Progenitor cell of endocrine pancreas (in vitro differentiated cells): ENCODE measurements at regions not wholly inside any gene's neighbourhood (a gene's known extent, or its start where the extent isn't known, plus 50 kb on each side); places are given as distances from the start of the nearest gene placed in this dataset.

Experiments used
- DNase-seq: peaks from one replicate; pipeline ENCODE4 v3.0.0; 2021; ENCODE audit warnings: low spot score; ENCODE audit not compliant: unreplicated experiment
- H3K27ac Mint-ChIP-seq: 2 replicates; pipeline ENCODE4 v1.8.0; 2021; ENCODE audit warnings: mild to moderate bottlenecking, moderate library complexity, mixed read lengths
- H3K27me3 Mint-ChIP-seq: 2 replicates; pipeline ENCODE4 v1.8.0; 2021; ENCODE audit warnings: mixed read lengths
- H3K36me3 Mint-ChIP-seq: 2 replicates; pipeline ENCODE4 v1.8.0; 2022; ENCODE audit warnings: mixed read lengths; ENCODE audit not compliant: insufficient read depth
- H3K4me1 Mint-ChIP-seq: 2 replicates; pipeline ENCODE4 v1.8.0; 2021; ENCODE audit warnings: low read depth, mixed read lengths
- H3K4me3 Mint-ChIP-seq: 2 replicates; pipeline ENCODE4 v1.8.0; 2021; ENCODE audit warnings: low read depth, mild to moderate bottlenecking, moderate library complexity, mixed read lengths
- H3K9me3 Mint-ChIP-seq: 2 replicates; pipeline ENCODE4 v1.8.0; 2021; ENCODE audit warnings: low read depth, mixed read lengths
- CTCF ChIP-seq: fragments of 200-600 bp; sonication (generic); IDR thresholded peaks from one replicate; pipeline ENCODE4 v1.5.0; 2021; ENCODE audit warnings: antibody characterized with exemption, mild to moderate bottlenecking; ENCODE audit not compliant: unreplicated experiment

DNA sequence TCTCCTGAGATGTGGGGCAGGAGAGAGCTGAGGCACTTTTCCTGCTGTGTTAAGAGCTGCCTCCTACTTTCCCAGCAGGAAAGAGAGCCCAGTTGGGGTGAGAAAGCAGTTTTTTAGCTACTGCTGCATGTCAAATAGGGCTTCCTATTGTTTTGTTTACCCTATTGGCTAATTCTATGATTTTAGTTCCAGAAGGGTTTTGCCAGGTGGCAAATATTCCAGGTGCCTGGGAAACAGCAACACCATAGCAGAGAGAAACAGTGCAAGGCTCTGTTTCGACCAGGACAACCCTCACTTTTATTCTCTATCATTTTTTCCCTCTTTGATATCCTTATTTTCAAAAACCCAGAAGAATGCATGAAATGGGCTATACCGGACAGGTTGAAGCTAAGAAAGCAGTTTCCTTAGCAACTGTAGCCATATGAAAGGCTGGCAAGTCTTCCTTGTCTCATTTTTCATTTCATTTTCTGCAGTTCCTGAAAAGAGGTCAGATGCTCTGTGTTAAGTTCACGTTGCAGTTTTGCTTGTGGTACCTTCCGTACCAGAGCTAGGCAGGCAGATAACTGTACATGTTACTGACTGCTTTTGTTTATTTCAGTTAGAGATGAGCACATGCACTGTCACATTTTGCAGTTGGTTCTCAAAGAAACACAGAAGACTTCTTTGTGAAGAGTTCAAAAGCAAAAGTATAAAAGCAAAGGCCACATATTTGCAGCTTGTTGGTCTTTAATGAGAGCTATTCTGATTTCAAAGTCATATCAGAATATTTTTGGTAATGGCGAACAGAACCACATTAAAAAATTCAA, 84.8 kb downstream of the AQP4 start:
- Mint-ChIP-seq H3K4me3 (no peak overlapping the region), H3K4me1 (peaks cover 10% of the 10 kb centered on the region), H3K27me3 (peaks cover 41% of the 10 kb centered on the region), H3K27ac (no peak overlapping the region), H3K9me3 (no peaks in the 10 kb centered on the region), H3K36me3 (no peaks in the 10 kb centered on the region)
- DNase-seq = no peak
- no peak for TF ChIP-seq CTCF

DNA sequence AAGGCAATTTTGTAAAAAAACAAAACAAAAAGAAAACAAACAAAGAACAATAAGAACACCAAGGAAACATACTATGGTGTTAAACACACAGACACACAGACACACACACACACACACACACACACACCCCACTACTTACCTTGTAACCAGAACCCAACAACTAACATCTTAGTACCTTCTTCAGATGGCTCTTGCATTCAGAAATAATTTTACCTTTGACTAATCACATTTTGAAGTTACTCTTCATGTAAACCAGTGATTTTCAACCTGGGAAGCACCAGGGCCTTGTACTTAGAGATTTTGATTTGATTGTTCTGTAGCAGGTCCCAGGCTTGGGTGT, 87.5 kb downstream of the AQP4 start:
- H3K4me1 Mint-ChIP-seq = peaks cover 10% of the 10 kb centered on the region

DNA sequence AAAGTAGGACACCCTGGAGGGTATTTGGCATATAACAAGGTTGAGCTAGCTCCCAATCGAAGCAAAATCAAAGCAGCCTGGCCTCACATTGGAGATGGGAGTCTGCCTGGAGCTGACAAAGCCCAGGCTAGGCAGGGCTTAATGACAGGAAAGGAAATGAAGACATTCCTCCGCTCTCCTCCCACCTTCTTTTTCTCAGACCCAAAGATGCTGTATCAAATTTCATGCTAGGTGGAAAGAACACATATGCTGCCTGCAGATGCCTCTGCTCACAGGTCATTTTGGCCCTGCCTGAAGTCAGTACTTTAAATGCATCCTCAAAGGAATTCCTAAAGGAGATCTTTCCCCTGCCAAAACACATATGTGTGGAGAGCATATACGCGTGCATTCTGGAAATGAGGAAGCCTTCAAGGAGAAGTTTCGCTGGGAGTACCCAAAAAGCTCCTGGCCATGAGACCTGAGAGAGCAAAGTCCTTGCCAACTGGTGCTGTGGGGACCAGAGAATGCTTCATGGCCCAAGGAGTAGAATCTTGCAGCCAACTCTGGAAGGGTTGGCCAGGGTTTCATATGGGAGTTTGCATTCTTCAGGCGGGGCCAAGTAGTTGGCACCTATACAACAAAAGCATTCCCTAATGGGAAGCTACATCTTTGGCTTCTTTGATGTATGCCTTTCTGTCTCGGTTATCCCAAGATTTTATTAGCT, 88.0 kb downstream of the AQP4 start:
- peaks cover 35% of the 10 kb centered on the region for H3K27me3 Mint-ChIP-seq
- H3K27ac Mint-ChIP-seq = no peak overlapping the region
- peaks cover 12% of the 10 kb centered on the region for H3K4me1 Mint-ChIP-seq
- H3K36me3 Mint-ChIP-seq = no peaks in the 10 kb centered on the region
- no peak for TF ChIP-seq CTCF
- no peaks in the 10 kb centered on the region for H3K9me3 Mint-ChIP-seq
- H3K4me3 Mint-ChIP-seq = no peak overlapping the region
- no peak for DNase-seq

More for the DNA sequence above, 87.5 kb downstream of the AQP4 start:
- no peak for TF ChIP-seq CTCF
- no peaks in the 10 kb centered on the region for H3K36me3 Mint-ChIP-seq
- H3K27ac Mint-ChIP-seq = no peak overlapping the region
- H3K27me3 Mint-ChIP-seq = peaks cover 37% of the 10 kb centered on the region
- no peak for DNase-seq
- no peaks in the 10 kb centered on the region for H3K9me3 Mint-ChIP-seq
- H3K4me3 Mint-ChIP-seq = no peak overlapping the region

- Mint-ChIP-seq H3K27me3 (peaks cover 4% of the 10 kb centered on the region), H3K4me3 (no peak overlapping the region)
These were observed 92.8 kb downstream of the AQP4 start for GRCh38 chr18:26772691-26773090.

GRCh38 chr18:26771524-26771923, 94.0 kb downstream of the AQP4 start:
- H3K27me3 Mint-ChIP-seq = no peaks in the 10 kb centered on the region
- DNase-seq = no peak

More at GRCh38 chr18:26772691-26773090, 92.8 kb downstream of the AQP4 start:
- H3K27ac Mint-ChIP-seq = no peak overlapping the region
- no peak for DNase-seq
- no peaks in the 10 kb centered on the region for H3K9me3 Mint-ChIP-seq
- no peaks in the 10 kb centered on the region for H3K36me3 Mint-ChIP-seq
- no peak for TF ChIP-seq CTCF
- H3K4me1 Mint-ChIP-seq = peaks cover 15% of the 10 kb centered on the region

More at GRCh38 chr18:26771524-26771923, 94.0 kb downstream of the AQP4 start:
- Mint-ChIP-seq H3K27ac (no peak overlapping the region), H3K4me1 (peaks cover 15% of the 10 kb centered on the region), H3K9me3 (peaks cover 4% of the 10 kb centered on the region), H3K4me3 (no peak overlapping the region), H3K36me3 (no peaks in the 10 kb centered on the region)
- peak; percentile 62 for TF ChIP-seq CTCF
